A549 (cell line): ENCODE measurements at regions not wholly inside any gene's neighbourhood (a gene's known extent, or its start where the extent isn't known, plus 50 kb on each side); places are given as distances from the start of the nearest gene placed in this dataset.

Experiments used
- ATAC-seq, 2 experiments: fragments of 200-7000 bp in 1 of 2; fragments of >200 bp in 1 of 2; cut with Nextera tagmentation in 1 of 2; cut with Tn5 transposase in 1 of 2; 3 replicates each; pipeline versions ENCODE4 v1.8.0 to v1.9.1; 2018 to 2020; ENCODE audit warnings: mild to moderate bottlenecking in 1 of 2, moderate library complexity in 1 of 2
- CTCF ChIA-PET: fragments of 300-600 bp; sonication (Branson Sonifier 250); formaldehyde crosslinking; extraction: SDS; loops from one replicate; lab custom pipeline; 2021; ENCODE audit warnings: antibody characterized with exemption, inconsistent platforms; lab: Yijun Ruan, JAX
- POLR2A ChIA-PET: fragments of 350-600 bp; formaldehyde crosslinking; extraction: SDS; loops from one replicate; lab custom pipeline; 2021; ENCODE audit warnings: antibody characterized with exemption, inconsistent platforms; lab: Yijun Ruan, JAX
- DNase-seq, 2 experiments: peaks; one replicate each; pipeline versions ENCODE4 v3.0.0 to v3.0.0-alpha.2; 2011 to 2016; ENCODE audit warnings: low read depth in 1 of 2, low spot score in 1 of 2
- FAIRE-seq: peaks from 2 replicates; lab custom pipeline; 2011; peaks lifted over from hg19 to GRCh38; lab: Jason Lieb, UNC
- H3K27ac ChIP-seq, 2 experiments: fragments of >200 bp; sonication (Bioruptor Twin); formaldehyde crosslinking; 3 replicates each; pipeline ENCODE4 v1.5.1; 2016 to 2017
- H3K4me1 ChIP-seq: fragments of >200 bp; sonication (Bioruptor Twin); formaldehyde crosslinking; 3 replicates; pipeline ENCODE4 v1.6.1; 2016
- H3K4me2 ChIP-seq: fragments of >200 bp; sonication (Bioruptor Twin); formaldehyde crosslinking; 3 replicates; pipeline ENCODE4 v1.6.1; 2016
- H3K4me3 ChIP-seq: fragments of >200 bp; sonication (Bioruptor Twin); formaldehyde crosslinking; 3 replicates; pipeline ENCODE4 v1.5.1; 2016
- H3K9me3 ChIP-seq: fragments of >200 bp; sonication (Bioruptor Twin); formaldehyde crosslinking; 3 replicates; pipeline ENCODE4 v1.6.1; 2016
- BHLHE40 ChIP-seq: IDR thresholded peaks from 2 replicates; pipeline ENCODE4 v1.6.1; 2012; ENCODE audit warnings: low read depth, low read length, inconsistent platforms
- CHD4 ChIP-seq: fragments of 200-600 bp; sonication (generic); IDR thresholded peaks from 2 replicates; pipeline ENCODE4 v1.6.1; 2016; ENCODE audit warnings: antibody characterized with exemption, mild to moderate bottlenecking, borderline replicate concordance
- EHMT2 ChIP-seq: fragments of 200-600 bp; sonication (generic); IDR thresholded peaks from 2 replicates; pipeline ENCODE4 v1.6.1; 2016; ENCODE audit warnings: antibody characterized with exemption, low read depth, mild to moderate bottlenecking, moderate library complexity
- ELK1 ChIP-seq: fragments of 150-350 bp; IDR thresholded peaks from 2 replicates; pipeline ENCODE4 v1.6.1; 2014; ENCODE audit warnings: low read depth, mild to moderate bottlenecking, low read length
- HES2 ChIP-seq: fragments of >200 bp; sonication (Bioruptor Twin); formaldehyde crosslinking; IDR thresholded peaks from 2 replicates; pipeline ENCODE4 v1.6.1; 2016
- HOXB13 ChIP-seq: fragments of 250-450 bp; sonication (Bioruptor Pico); IDR thresholded peaks from 2 replicates; pipeline ENCODE4 v1.5.0; 2020; ENCODE audit warnings: low read depth, mild to moderate bottlenecking, moderate library complexity
- JUN ChIP-seq, 2 experiments: fragments of >200 bp; sonication (Bioruptor Twin); formaldehyde crosslinking; IDR thresholded peaks; 2 replicates in 1 of 2; 3 replicates in 1 of 2; pipeline ENCODE4 v1.6.1; 2016 to 2017
- KDM5A ChIP-seq: fragments of 200-600 bp; sonication (generic); IDR thresholded peaks from 2 replicates; pipeline ENCODE4 v1.6.1; 2016; ENCODE audit warnings: antibody characterized with exemption, mild to moderate bottlenecking
- MYC ChIP-seq: IDR thresholded peaks from 2 replicates; pipeline ENCODE4 v1.6.1; 2012; ENCODE audit warnings: mild to moderate bottlenecking, inconsistent platforms, low read length, improper control_type of control experiment, borderline replicate concordance
- NR3C1 ChIP-seq: fragments of >200 bp; sonication (Bioruptor Twin); formaldehyde crosslinking; IDR thresholded peaks from 3 replicates; pipeline ENCODE4 v1.6.1; 2017
- PBX3 ChIP-seq: IDR thresholded peaks from 2 replicates; pipeline ENCODE4 v1.6.1; 2012
- PHF8 ChIP-seq: fragments of 200-600 bp; sonication (generic); IDR thresholded peaks from 2 replicates; pipeline ENCODE4 v1.6.1; 2016; ENCODE audit warnings: low read depth, mild to moderate bottlenecking, antibody characterized with exemption, moderate library complexity, borderline replicate concordance
- RARB ChIP-seq: fragments of 250-450 bp; sonication (Bioruptor Pico); IDR thresholded peaks from 2 replicates; pipeline ENCODE4 v1.8.0; 2021; ENCODE audit warnings: mild to moderate bottlenecking, moderate library complexity
- RFX5 ChIP-seq: fragments of 450-650 bp; IDR thresholded peaks from 2 replicates; pipeline ENCODE4 v1.7.1; 2014; ENCODE audit warnings: antibody characterized with exemption, mild to moderate bottlenecking, moderate library complexity
- SMC3 ChIP-seq: fragments of >200 bp; sonication (Bioruptor Twin); formaldehyde crosslinking; IDR thresholded peaks from 3 replicates; pipeline ENCODE4 v1.6.1; 2018; ENCODE audit warnings: inconsistent platforms
- SREBF2 ChIP-seq: fragments of 450-650 bp; IDR thresholded peaks from 2 replicates; pipeline ENCODE4 v1.6.1; 2014; ENCODE audit warnings: mild to moderate bottlenecking, moderate library complexity
- TP53 ChIP-seq: fragments of 250-450 bp; sonication (Bioruptor Pico); IDR thresholded peaks from 2 replicates; pipeline ENCODE4 v1.5.0; 2021; ENCODE audit warnings: mild to moderate bottlenecking, moderate library complexity
- USF2 ChIP-seq: fragments of 450-650 bp; IDR thresholded peaks from 2 replicates; pipeline ENCODE4 v1.6.1; 2014; ENCODE audit warnings: antibody characterized with exemption
- ZC3H11A ChIP-seq: fragments of 450-650 bp; IDR thresholded peaks from 2 replicates; pipeline ENCODE4 v1.6.1; 2014; ENCODE audit warnings: antibody characterized with exemption, mild to moderate bottlenecking
- WGBS: methylation state at CpG from one replicate; pipeline ENCODE4 v1.1.6; 2017; ENCODE audit errors: missing lambda C conversion rate; 5-methylcytosine and 5-hydroxymethylcytosine counted together
- TF ChIP-seq, protein P1 (sequence below): fragments of >200 bp; sonication (Bioruptor Twin); formaldehyde crosslinking; IDR thresholded peaks from 3 replicates; pipeline ENCODE4 v1.6.1; 2016
- TF ChIP-seq, protein P2 (sequence below): fragments of 250-450 bp; sonication (Bioruptor Pico); IDR thresholded peaks from 2 replicates; pipeline ENCODE4 v1.5.0; 2020; ENCODE audit warnings: low read depth, mild to moderate bottlenecking, moderate library complexity
- TF ChIP-seq, protein P3 (sequence below): IDR thresholded peaks from 2 replicates; pipeline ENCODE4 v1.6.1; 2012
- TF ChIP-seq, protein P4 (sequence below): fragments of >200 bp; sonication (Bioruptor Twin); formaldehyde crosslinking; IDR thresholded peaks from 3 replicates; pipeline ENCODE4 v1.5.1; 2016

DNA sequence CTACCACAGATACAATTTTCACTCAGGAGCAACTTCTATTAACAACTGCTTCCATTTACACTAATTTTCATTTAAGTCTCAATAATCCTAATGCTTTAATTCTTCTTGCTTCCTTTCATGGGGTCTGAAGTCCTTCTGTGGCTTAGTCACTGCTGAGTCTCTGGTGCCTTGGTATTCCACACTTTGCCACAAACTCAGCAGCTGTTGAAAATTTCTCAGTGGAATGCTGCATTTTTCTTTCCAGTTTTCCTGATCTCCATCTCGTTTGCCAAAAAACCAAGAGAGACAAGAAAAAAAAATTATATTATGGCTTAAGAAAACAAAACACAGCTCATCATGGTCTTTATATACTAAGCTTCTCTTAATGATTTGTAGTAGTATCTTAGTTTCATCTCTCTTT is 269.2 kb upstream of the AZI2 start:
- POLR2A ChIA-PET = no interaction called here
- no peaks in the 10 kb centered on the region for H3K4me1 ChIP-seq

GRCh38 chr3:28623106-28623505 is 274.5 kb upstream of the AZI2 start:
- H3K9me3 ChIP-seq = no peaks in the 10 kb centered on the region
- H3K4me3 ChIP-seq = no peak overlapping the region
- 11% methylated on average over 5 of the region's 5 CpGs for WGBS
- ATAC-seq (no peak), DNase-seq (no peak), FAIRE-seq (no peak)
- ChIA-PET CTCF (no interaction called here), POLR2A (no interaction called here)
- no peaks in the 10 kb centered on the region for H3K4me1 ChIP-seq
- H3K4me2 ChIP-seq = no peak overlapping the region
- TF ChIP-seq KDM5A (no peak), NR3C1 (no peak)
- no peak overlapping the region for H3K27ac ChIP-seq

More for the DNA sequence above, 269.2 kb upstream of the AZI2 start:
- TF ChIP-seq, protein P1, sequence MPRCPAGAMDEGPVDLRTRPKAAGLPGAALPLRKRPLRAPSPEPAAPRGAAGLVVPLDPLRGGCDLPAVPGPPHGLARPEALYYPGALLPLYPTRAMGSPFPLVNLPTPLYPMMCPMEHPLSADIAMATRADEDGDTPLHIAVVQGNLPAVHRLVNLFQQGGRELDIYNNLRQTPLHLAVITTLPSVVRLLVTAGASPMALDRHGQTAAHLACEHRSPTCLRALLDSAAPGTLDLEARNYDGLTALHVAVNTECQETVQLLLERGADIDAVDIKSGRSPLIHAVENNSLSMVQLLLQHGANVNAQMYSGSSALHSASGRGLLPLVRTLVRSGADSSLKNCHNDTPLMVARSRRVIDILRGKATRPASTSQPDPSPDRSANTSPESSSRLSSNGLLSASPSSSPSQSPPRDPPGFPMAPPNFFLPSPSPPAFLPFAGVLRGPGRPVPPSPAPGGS = no peak
- TF ChIP-seq RARB (CRISPR knock-in tag) (no peak), CHD4 (no peak), NR3C1 (no peak), USF2 (no peak), ZC3H11A (no peak), MYC (no peak), PBX3 (no peak), RFX5 (no peak)
- TF ChIP-seq, protein P2, sequence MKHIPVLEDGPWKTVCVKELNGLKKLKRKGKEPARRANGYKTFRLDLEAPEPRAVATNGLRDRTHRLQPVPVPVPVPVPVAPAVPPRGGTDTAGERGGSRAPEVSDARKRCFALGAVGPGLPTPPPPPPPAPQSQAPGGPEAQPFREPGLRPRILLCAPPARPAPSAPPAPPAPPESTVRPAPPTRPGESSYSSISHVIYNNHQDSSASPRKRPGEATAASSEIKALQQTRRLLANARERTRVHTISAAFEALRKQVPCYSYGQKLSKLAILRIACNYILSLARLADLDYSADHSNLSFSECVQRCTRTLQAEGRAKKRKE (CRISPR knock-in tag) = no peak
- H3K9me3 ChIP-seq = no peaks in the 10 kb centered on the region
- WGBS = 0% methylated on average over 1 of the region's 1 CpG
- H3K4me3 ChIP-seq = no peak overlapping the region
- CTCF ChIA-PET = interaction anchor here (1.8 kb wide), 1 partner anchor 50 kb away, joined by 4 read pairs; no protein-coding TSS in a partner anchor
- H3K4me2 ChIP-seq = no peak overlapping the region
- ATAC-seq (no peak), FAIRE-seq (no peak), DNase-seq (no peak)
- no peak overlapping the region for H3K27ac ChIP-seq

DNA sequence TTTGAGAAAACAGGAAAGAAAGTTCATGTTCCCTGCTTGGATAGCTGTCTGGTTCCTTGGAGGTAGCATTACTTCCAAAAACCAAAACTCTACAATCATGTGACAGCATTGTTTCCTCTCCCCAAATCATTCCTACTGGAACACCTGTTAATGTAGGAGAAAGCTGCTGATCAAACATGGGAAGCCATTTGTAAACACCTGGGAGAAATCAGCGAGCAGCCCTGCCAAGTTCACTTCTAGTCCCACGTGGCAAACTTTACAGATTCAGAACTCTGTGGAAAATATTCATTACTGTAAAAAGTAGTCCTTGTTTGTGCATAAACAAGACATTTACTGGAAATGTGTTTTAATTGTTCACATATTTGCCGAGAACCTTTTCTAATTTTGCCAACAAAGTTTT is 275.5 kb upstream of the AZI2 start:
- ChIA-PET CTCF (no interaction called here), POLR2A (no interaction called here)
- 6% methylated on average over 3 of the region's 3 CpGs for WGBS
- DNase-seq = no peak
- Histone ChIP-seq H3K4me3 (no peak overlapping the region), H3K4me1 (no peaks in the 10 kb centered on the region), H3K4me2 (no peak overlapping the region), H3K27ac (no peak overlapping the region), H3K9me3 (no peaks in the 10 kb centered on the region)
- no peak for TF ChIP-seq SMC3
- no peak for TF ChIP-seq TP53 (CRISPR knock-in tag)
- TF ChIP-seq BHLHE40 = no peak
- no peak for TF ChIP-seq HES2
- TF ChIP-seq HOXB13 = no peak
- TF ChIP-seq, protein P3, sequence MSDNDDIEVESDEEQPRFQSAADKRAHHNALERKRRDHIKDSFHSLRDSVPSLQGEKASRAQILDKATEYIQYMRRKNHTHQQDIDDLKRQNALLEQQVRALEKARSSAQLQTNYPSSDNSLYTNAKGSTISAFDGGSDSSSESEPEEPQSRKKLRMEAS = no peak
- no peak for TF ChIP-seq JUN (IDR thresholded peaks at IDR 0.05)
- no peak for TF ChIP-seq SREBF2
- TF ChIP-seq CHD4 = no peak
- TF ChIP-seq ELK1 = no peak
- TF ChIP-seq, protein P2 (CRISPR knock-in tag) = no peak
- TF ChIP-seq, protein P4, sequence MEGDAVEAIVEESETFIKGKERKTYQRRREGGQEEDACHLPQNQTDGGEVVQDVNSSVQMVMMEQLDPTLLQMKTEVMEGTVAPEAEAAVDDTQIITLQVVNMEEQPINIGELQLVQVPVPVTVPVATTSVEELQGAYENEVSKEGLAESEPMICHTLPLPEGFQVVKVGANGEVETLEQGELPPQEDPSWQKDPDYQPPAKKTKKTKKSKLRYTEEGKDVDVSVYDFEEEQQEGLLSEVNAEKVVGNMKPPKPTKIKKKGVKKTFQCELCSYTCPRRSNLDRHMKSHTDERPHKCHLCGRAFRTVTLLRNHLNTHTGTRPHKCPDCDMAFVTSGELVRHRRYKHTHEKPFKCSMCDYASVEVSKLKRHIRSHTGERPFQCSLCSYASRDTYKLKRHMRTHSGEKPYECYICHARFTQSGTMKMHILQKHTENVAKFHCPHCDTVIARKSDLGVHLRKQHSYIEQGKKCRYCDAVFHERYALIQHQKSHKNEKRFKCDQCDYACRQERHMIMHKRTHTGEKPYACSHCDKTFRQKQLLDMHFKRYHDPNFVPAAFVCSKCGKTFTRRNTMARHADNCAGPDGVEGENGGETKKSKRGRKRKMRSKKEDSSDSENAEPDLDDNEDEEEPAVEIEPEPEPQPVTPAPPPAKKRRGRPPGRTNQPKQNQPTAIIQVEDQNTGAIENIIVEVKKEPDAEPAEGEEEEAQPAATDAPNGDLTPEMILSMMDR = no peak
- no peak for TF ChIP-seq EHMT2
- no peak for TF ChIP-seq PBX3
- no peak for TF ChIP-seq PHF8
- ATAC-seq = no peak
- FAIRE-seq = no peak
